ENCODE measurements at regions not wholly inside any gene's neighbourhood (a gene's known extent, or its start where the extent isn't known, plus 50 kb on each side); places are given as distances from the start of the nearest gene placed in this dataset.
A peak's percentile ranks its signal among the peaks of the same experiment; 100 is the strongest.

DNA sequence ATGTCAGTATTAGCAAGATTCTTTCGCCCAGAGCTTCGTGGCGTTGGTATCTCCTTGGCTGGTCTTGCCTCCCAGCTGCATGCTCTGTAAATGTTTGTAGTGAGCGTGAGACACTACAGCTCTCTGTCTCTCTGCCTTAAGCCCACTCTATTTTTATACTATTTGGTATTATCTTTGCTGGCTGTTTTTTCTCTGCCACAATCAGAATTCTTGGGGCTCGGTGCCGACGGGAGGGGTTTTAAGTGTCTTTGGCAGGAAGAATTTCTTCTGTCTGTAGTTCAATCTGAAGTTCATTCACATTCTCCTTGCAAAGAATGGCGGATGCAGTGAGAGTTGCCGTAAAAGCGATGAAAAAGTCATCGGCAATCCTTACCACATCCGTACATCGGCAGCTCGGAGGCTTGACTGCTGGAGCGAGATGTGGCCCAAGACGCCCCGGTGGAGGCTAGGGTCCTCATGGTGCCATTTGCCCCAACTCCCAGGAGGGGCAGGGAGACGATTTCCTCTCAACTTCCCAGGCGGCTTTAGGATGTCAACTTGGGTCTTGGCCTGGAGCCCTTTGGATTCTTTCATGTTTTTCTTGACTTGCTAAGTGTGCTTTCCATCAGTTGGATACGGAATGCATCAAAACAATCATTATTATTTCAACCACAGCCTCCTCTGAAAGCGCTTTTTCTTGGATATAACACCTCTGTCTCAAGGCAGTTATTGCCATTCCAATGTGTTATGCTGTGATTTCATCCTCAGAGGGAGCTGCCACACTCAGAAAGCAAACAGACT is 132.3 kb upstream of the SDK2 start:
- H3F3A ChIP-seq (ENCODE audit: insufficient read depth, low read length, poor library complexity, severe bottlenecking) = no peaks in the 10 kb centered on the region
- TF ChIP-seq RAD21 (conservative IDR thresholded peaks at IDR 0.05) = peak; percentile 57
- no peak for TF ChIP-seq EZH2 (IDR thresholded peaks at IDR 0.05; ENCODE audit: borderline replicate concordance, insufficient read depth, low read length, poor library complexity, severe bottlenecking)
- TF ChIP-seq, protein P1, sequence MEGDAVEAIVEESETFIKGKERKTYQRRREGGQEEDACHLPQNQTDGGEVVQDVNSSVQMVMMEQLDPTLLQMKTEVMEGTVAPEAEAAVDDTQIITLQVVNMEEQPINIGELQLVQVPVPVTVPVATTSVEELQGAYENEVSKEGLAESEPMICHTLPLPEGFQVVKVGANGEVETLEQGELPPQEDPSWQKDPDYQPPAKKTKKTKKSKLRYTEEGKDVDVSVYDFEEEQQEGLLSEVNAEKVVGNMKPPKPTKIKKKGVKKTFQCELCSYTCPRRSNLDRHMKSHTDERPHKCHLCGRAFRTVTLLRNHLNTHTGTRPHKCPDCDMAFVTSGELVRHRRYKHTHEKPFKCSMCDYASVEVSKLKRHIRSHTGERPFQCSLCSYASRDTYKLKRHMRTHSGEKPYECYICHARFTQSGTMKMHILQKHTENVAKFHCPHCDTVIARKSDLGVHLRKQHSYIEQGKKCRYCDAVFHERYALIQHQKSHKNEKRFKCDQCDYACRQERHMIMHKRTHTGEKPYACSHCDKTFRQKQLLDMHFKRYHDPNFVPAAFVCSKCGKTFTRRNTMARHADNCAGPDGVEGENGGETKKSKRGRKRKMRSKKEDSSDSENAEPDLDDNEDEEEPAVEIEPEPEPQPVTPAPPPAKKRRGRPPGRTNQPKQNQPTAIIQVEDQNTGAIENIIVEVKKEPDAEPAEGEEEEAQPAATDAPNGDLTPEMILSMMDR (IDR thresholded peaks at IDR 0.05; ENCODE audit: poor library complexity, severe bottlenecking) = peak; percentile 51
- TF ChIP-seq EP300 (conservative IDR thresholded peaks at IDR 0.05; ENCODE audit: poor library complexity, severe bottlenecking) = no peak
- no peak for TF ChIP-seq SMC3 (conservative IDR thresholded peaks at IDR 0.05; ENCODE audit: poor library complexity)
- TF ChIP-seq, protein P2, sequence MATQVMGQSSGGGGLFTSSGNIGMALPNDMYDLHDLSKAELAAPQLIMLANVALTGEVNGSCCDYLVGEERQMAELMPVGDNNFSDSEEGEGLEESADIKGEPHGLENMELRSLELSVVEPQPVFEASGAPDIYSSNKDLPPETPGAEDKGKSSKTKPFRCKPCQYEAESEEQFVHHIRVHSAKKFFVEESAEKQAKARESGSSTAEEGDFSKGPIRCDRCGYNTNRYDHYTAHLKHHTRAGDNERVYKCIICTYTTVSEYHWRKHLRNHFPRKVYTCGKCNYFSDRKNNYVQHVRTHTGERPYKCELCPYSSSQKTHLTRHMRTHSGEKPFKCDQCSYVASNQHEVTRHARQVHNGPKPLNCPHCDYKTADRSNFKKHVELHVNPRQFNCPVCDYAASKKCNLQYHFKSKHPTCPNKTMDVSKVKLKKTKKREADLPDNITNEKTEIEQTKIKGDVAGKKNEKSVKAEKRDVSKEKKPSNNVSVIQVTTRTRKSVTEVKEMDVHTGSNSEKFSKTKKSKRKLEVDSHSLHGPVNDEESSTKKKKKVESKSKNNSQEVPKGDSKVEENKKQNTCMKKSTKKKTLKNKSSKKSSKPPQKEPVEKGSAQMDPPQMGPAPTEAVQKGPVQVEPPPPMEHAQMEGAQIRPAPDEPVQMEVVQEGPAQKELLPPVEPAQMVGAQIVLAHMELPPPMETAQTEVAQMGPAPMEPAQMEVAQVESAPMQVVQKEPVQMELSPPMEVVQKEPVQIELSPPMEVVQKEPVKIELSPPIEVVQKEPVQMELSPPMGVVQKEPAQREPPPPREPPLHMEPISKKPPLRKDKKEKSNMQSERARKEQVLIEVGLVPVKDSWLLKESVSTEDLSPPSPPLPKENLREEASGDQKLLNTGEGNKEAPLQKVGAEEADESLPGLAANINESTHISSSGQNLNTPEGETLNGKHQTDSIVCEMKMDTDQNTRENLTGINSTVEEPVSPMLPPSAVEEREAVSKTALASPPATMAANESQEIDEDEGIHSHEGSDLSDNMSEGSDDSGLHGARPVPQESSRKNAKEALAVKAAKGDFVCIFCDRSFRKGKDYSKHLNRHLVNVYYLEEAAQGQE (IDR thresholded peaks at IDR 0.05; ENCODE audit: borderline replicate concordance) = peak; percentile 66
- TF ChIP-seq POLR2AphosphoS5 (IDR thresholded peaks at IDR 0.05) = no peak
- no peak for TF ChIP-seq MXI1 (conservative IDR thresholded peaks at IDR 0.05; ENCODE audit: poor library complexity, severe bottlenecking)
- no peaks in the 10 kb centered on the region for H3K79me2 ChIP-seq (replicated peaks; ENCODE audit: insufficient read depth, low read length)
- no peaks in the 10 kb centered on the region for H4K20me1 ChIP-seq (ENCODE audit: insufficient read depth)
- no peaks in the 10 kb centered on the region for H3K9me3 ChIP-seq (ENCODE audit: low read length)
- H3K9me2 ChIP-seq (ENCODE audit: insufficient read depth, low read length) = no peaks in the 10 kb centered on the region
- no peaks in the 10 kb centered on the region for H3K36me3 ChIP-seq (ENCODE audit: insufficient read depth, low read length)
- H3K27ac ChIP-seq (ENCODE audit: low read length) = no peak overlapping the region
- H3K4me3 ChIP-seq (ENCODE audit: low read length) = no peak overlapping the region
- H3K27me3 ChIP-seq (ENCODE audit: insufficient read depth, low read depth, low read length) = no peaks in the 10 kb centered on the region
- no peak overlapping the region for H3K9ac ChIP-seq (ENCODE audit: low read length)
- H2AFZ ChIP-seq (ENCODE audit: low read depth, low read length) = no peak overlapping the region
- H3K4me2 ChIP-seq (ENCODE audit: low read length) = no peak overlapping the region

GRCh38 chr17:73777131-73777449 is 132.8 kb upstream of the SDK2 start:
- no peaks in the 10 kb centered on the region for H4K20me1 ChIP-seq (ENCODE audit: insufficient read depth)
- H3K79me2 ChIP-seq (replicated peaks; ENCODE audit: insufficient read depth, low read length) = no peaks in the 10 kb centered on the region
- no peaks in the 10 kb centered on the region for H3K27me3 ChIP-seq (ENCODE audit: insufficient read depth, low read depth, low read length)
- no peak overlapping the region for H3K9ac ChIP-seq (ENCODE audit: low read length)
- H3K9me3 ChIP-seq (ENCODE audit: low read length) = no peaks in the 10 kb centered on the region
- no peak overlapping the region for H2AFZ ChIP-seq (ENCODE audit: low read depth, low read length)
- TF ChIP-seq, protein P2 (IDR thresholded peaks at IDR 0.05; ENCODE audit: borderline replicate concordance) = no peak
- TF ChIP-seq TAF1 (IDR thresholded peaks at IDR 0.05; ENCODE audit: low read depth) (no peak), MXI1 (conservative IDR thresholded peaks at IDR 0.05; ENCODE audit: poor library complexity, severe bottlenecking) (no peak), EZH2 (IDR thresholded peaks at IDR 0.05; ENCODE audit: borderline replicate concordance, insufficient read depth, low read length, poor library complexity, severe bottlenecking) (no peak), SMC3 (conservative IDR thresholded peaks at IDR 0.05; ENCODE audit: poor library complexity) (peak; percentile 52)
- H3K4me2 ChIP-seq (ENCODE audit: low read length) = no peak overlapping the region
- H3K9me2 ChIP-seq (ENCODE audit: insufficient read depth, low read length) = no peaks in the 10 kb centered on the region
- no peak overlapping the region for H3K27ac ChIP-seq (ENCODE audit: low read length)
- no peaks in the 10 kb centered on the region for H3K36me3 ChIP-seq (ENCODE audit: insufficient read depth, low read length)
- H3F3A ChIP-seq (ENCODE audit: insufficient read depth, low read length, poor library complexity, severe bottlenecking) = no peaks in the 10 kb centered on the region
- H3K4me3 ChIP-seq (ENCODE audit: low read length) = no peak overlapping the region

All from neural cell (in vitro differentiated cells).